Calu3 (cell line): ENCODE measurements at regions not wholly inside any gene's neighbourhood (a gene's known extent, or its start where the extent isn't known, plus 50 kb on each side); places are given as distances from the start of the nearest gene placed in this dataset.

Source experiments
- BruUV-seq: library from RNA; stranded (reverse); fragments of 400-500 nt; replicated peaks from 2 replicates; lab custom pipeline; 2021; lab: Mats Ljungman, UMichigan
- CTCF ChIA-PET: fragments of 300-600 bp; sonication (Branson Sonifier 250); formaldehyde crosslinking; loops from one replicate; lab custom pipeline; 2022; ENCODE audit warnings: antibody characterized with exemption; lab: Charles Lee
- DNase-seq: peaks from one replicate; pipeline ENCODE4 v3.0.0; 2022
- H3K27ac Mint-ChIP-seq: one replicate; pipeline ENCODE4 v1.8.0; 2022; ENCODE audit warnings: mixed read lengths; ENCODE audit not compliant: unreplicated experiment
- H3K27me3 Mint-ChIP-seq: one replicate; pipeline ENCODE4 v1.8.0; 2022; ENCODE audit warnings: mixed read lengths; ENCODE audit not compliant: unreplicated experiment
- H3K36me3 Mint-ChIP-seq: one replicate; pipeline ENCODE4 v1.8.0; 2022; ENCODE audit warnings: mild to moderate bottlenecking, moderate library complexity, mixed read lengths; ENCODE audit not compliant: insufficient read depth, unreplicated experiment
- H3K4me1 Mint-ChIP-seq: one replicate; pipeline ENCODE4 v1.8.0; 2022; ENCODE audit warnings: mild to moderate bottlenecking, low read depth, mixed read lengths; ENCODE audit not compliant: unreplicated experiment
- H3K4me3 Mint-ChIP-seq: one replicate; pipeline ENCODE4 v1.8.0; 2022; ENCODE audit warnings: mild to moderate bottlenecking, low read depth, moderate library complexity, mixed read lengths; ENCODE audit not compliant: unreplicated experiment
- H3K9me3 Mint-ChIP-seq: one replicate; pipeline ENCODE4 v1.8.0; 2022; ENCODE audit warnings: low read depth, mixed read lengths; ENCODE audit not compliant: unreplicated experiment
- intact Hi-C: fragments of 100-400 bp; cut with micrococcal nuclease; formaldehyde crosslinking; loops from one replicate; pipeline ENCODE4 v1.10.0; 2022; ENCODE audit not compliant: unreplicated experiment
- TF ChIP-seq, protein P1 (sequence below): fragments of 200-600 bp; IDR thresholded peaks from one replicate; pipeline ENCODE4 v1.8.0; 2022; ENCODE audit warnings: antibody characterized with exemption; ENCODE audit not compliant: unreplicated experiment

DNA sequence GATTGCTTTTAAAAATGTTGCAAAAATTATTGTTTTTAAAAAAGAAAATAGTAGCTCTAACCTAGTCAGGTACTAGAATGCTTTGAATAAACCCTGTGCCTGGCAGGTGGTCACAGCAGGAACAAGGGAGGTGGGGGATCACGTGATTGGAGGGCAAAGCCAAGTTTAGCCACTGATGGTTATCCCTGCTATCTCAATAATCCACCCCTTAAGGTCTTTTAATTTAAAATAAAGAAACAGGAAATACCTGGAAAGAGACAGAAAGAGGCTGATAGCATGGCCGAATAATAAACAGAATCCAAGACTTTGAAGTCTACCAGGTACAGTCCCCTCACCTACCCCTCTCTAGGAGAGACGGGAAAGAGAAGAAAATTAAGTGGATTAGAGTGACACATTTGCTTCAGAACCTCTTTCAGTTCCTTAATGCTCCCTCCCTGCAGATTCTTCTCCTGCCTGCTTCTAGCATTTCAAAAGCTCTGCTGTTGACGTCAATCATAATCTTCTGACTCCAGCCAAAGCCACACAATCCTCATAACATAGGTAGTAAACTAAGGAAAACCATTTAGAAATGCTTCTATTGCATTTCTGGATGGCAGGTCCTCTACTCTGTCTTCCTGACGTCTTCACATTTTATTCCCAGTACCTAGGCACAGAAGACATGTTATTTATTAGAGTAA lies 303.4 kb upstream of the MME start:
- DNase-seq: no peak
- intact Hi-C loops: no loop called here
- Mint-ChIP-seq H3K4me1 (no peaks in the 10 kb centered on the region), H3K27ac (no peak overlapping the region), H3K4me3 (no peak overlapping the region), H3K27me3 (peaks cover 13% of the 10 kb centered on the region), H3K9me3 (peaks cover 7% of the 10 kb centered on the region), H3K36me3 (no peaks in the 10 kb centered on the region)
- TF ChIP-seq, protein P1, sequence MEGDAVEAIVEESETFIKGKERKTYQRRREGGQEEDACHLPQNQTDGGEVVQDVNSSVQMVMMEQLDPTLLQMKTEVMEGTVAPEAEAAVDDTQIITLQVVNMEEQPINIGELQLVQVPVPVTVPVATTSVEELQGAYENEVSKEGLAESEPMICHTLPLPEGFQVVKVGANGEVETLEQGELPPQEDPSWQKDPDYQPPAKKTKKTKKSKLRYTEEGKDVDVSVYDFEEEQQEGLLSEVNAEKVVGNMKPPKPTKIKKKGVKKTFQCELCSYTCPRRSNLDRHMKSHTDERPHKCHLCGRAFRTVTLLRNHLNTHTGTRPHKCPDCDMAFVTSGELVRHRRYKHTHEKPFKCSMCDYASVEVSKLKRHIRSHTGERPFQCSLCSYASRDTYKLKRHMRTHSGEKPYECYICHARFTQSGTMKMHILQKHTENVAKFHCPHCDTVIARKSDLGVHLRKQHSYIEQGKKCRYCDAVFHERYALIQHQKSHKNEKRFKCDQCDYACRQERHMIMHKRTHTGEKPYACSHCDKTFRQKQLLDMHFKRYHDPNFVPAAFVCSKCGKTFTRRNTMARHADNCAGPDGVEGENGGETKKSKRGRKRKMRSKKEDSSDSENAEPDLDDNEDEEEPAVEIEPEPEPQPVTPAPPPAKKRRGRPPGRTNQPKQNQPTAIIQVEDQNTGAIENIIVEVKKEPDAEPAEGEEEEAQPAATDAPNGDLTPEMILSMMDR: no peak
- CTCF ChIA-PET: no interaction called here
- BruUV-seq: no TSS peak

DNA sequence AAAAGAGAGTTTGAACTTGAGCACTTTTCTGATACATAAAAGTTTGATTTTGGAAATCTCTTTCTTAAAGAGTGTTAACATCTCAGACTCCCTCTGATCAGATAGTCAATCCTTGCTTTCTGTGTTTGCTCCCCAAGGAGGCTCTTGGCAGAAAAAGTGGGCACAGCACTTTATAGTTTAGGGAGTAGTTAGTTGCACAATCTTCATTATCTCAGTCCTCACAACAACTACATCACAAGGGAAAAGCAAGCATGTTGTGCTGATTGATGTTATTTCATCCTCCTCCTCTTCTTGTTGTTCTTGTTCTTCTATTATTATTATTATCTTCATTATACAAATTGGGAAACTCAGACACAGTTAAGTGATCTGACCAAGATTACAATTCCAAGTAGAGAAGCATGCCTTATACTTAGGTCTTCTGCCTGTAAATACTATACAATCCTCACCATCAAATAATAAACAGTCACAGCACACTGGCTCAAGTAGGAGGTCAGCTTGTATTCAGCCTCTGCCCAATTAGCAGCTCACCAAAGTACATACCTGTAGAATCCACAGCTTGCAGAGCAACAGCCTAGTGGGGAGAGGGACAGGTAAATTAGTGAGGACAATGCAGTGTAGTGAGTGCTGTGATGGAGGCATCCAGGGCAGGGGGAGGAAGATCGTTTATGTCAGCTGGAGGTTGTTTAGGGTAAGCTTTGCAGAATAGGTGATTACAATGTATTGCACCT lies 304.1 kb upstream of the MME start:
- no peak for DNase-seq
- intact Hi-C loops: no loop called here
- no TSS peak for BruUV-seq
- Mint-ChIP-seq H3K27ac (no peak overlapping the region), H3K27me3 (peaks cover 13% of the 10 kb centered on the region), H3K36me3 (no peaks in the 10 kb centered on the region), H3K4me1 (no peaks in the 10 kb centered on the region), H3K4me3 (no peak overlapping the region), H3K9me3 (peaks cover 7% of the 10 kb centered on the region)
- TF ChIP-seq, protein P1: no peak
- CTCF ChIA-PET: no interaction called here

DNA sequence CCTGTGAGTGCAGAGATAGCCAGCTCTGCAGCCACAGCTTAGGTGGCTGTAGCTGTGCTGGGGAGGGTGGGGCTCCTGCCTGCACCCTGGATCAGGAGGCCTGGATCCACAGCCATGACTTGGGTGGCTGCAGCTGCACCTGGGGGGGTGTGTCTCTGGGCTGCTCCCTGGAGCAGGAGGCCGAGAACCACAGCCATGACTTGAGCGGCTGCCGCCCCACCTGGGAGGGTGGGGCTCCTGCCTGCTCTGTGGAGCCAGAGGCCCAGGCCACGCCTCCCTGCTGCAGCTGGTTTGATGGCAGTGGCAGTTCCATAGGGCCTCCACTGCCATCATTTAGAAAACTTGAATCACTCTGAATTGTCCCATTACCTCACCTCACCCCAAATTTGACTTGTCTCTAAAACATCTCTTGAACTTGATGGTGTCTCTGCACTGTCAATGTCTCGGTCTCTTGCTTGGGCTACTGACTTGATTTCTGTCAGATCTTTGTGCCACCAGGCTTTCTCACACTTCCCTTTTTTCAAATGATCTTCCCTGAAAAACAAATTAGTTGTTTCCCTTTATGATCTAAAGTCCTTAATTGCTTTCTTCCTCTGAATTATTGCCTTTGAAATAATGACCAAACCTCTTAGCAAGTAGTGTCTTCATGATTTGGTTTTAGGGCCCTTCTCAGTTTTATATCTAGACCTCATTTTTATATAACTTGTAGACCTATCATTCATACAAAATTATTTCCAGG lies 313.2 kb upstream of the MME start:
- DNase-seq: no peak
- Mint-ChIP-seq H3K36me3 (no peaks in the 10 kb centered on the region), H3K27me3 (no peaks in the 10 kb centered on the region), H3K4me3 (no peak overlapping the region), H3K27ac (no peak overlapping the region), H3K4me1 (no peaks in the 10 kb centered on the region), H3K9me3 (peaks cover 10% of the 10 kb centered on the region)
- TF ChIP-seq, protein P1: no peak
- CTCF ChIA-PET: no interaction called here
- no TSS peak for BruUV-seq
- intact Hi-C loops: no loop called here

DNA sequence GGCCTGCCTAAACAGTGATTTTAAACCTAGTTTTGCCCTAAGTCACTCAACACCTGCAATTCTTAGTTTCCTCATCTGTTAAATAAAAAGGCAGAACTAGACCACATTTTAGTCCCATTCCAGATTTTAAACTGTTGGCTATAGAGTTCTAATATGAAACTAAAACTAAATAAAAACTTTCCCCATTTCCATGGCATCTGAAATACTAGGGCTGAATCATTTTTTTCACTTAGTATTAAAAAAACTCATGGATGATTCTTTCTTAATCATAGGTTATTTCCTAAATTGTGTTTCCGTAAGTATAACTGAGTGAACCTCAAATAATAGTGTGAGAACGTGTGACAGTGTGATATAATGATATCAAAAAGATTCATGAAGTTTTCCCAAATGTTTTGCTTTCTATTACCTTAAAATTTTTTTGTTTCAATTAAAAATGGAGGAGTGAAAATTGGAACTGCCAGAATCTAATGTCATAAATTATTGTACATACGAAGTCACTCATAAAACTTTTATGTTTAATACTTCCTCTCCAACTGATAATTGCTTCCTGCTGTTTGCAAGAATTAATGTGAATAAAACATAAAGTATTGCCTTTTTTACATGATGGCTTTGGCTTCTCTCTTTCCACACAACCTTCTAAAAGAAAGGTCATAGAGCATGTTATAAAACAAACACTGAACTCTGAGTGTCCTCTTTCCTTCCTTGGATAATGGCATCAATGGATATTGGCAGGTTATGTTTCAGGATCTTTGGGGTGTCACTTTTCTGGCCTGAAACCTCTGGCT lies 315.1 kb upstream of the MME start:
- CTCF ChIA-PET: no interaction called here
- intact Hi-C loops: no loop called here
- TF ChIP-seq, protein P1: no peak
- peaks cover 10% of the 10 kb centered on the region for H3K9me3 Mint-ChIP-seq
- BruUV-seq: no TSS peak
- H3K4me1 Mint-ChIP-seq: no peaks in the 10 kb centered on the region
- H3K27ac Mint-ChIP-seq: no peak overlapping the region
- no peak overlapping the region for H3K4me3 Mint-ChIP-seq
- no peaks in the 10 kb centered on the region for H3K36me3 Mint-ChIP-seq
- no peaks in the 10 kb centered on the region for H3K27me3 Mint-ChIP-seq
- no peak for DNase-seq
